Inflammatory macrophage treated with lipopolysaccharide for 4 hours (primary cell): ENCODE measurements at regions not wholly inside any gene's neighbourhood (a gene's known extent, or its start where the extent isn't known, plus 50 kb on each side); places are given as distances from the start of the nearest gene placed in this dataset.

Experiments used
- DNase-seq: peaks from one replicate; pipeline ENCODE4 v3.0.0-alpha.2; 2020

GRCh38 chr6:152905551-152906299 is 77.1 kb downstream of the FBXO5 start:
- DNase-seq, result no peak

GRCh38 chr6:152909241-152909640 is 73.6 kb downstream of the FBXO5 start:
- no peak for DNase-seq

GRCh38 chr6:152916035-152916434 is 66.8 kb downstream of the FBXO5 start:
- no peak for DNase-seq

GRCh38 chr6:152918991-152919390 is 63.9 kb downstream of the FBXO5 start:
- DNase-seq, result peak; percentile 12

- DNase-seq, result no peak
These were observed 62.8 kb downstream of the FBXO5 start for GRCh38 chr6:152920016-152920415.
